ENCODE measurements at regions not wholly inside any gene's neighbourhood (a gene's known extent, or its start where the extent isn't known, plus 50 kb on each side); places are given as distances from the start of the nearest gene placed in this dataset.

- TF ChIP-seq CTCF (IDR thresholded peaks at IDR 0.05) = no peak
- no peak for TF ChIP-seq POLR2A (IDR thresholded peaks at IDR 0.05)
- Histone ChIP-seq H3K36me3 (replicated peaks in 1 of 2; ENCODE audit: insufficient read depth in 1 of 2, low read depth in 2 of 2) (no peaks in the 10 kb centered on the region), H3K27me3 (no peaks in the 10 kb centered on the region), H3K4me1 (no peaks in the 10 kb centered on the region), H3K27ac (no peak overlapping the region), H3K4me3 (no peak overlapping the region), H3K9me3 (peaks cover 0 to 6% (median 0%) of the 10 kb centered on the region in 3 donors)
- DNase-seq (no peak), ATAC-seq (no peak)
- 53 to 56% methylated on average over 3 of the region's 3 CpGs for WGBS, 2 donors
- intact Hi-C loops (cut with DNase I) = no loop called here
Measured at GRCh38 chr13:100875392-100876043, 200.9 kb upstream of the TMTC4 start.

GRCh38 chr13:100872761-100873160, 198.2 kb upstream of the TMTC4 start:
- Histone ChIP-seq H3K27ac (no peak overlapping the region), H3K4me1 (no peaks in the 10 kb centered on the region), H3K4me3 (no peak overlapping the region), H3K9me3 (peaks cover 0 to 6% (median 0%) of the 10 kb centered on the region in 3 donors), H3K27me3 (no peaks in the 10 kb centered on the region), H3K36me3 (replicated peaks in 1 of 2; ENCODE audit: insufficient read depth in 1 of 2, low read depth in 2 of 2) (no peaks in the 10 kb centered on the region)
- DNase-seq = no peak
- ATAC-seq = no peak
- intact Hi-C loops (cut with DNase I) = no loop called here
- 48 to 49% methylated on average over 4 of the region's 4 CpGs for WGBS, 2 donors
- TF ChIP-seq CTCF (IDR thresholded peaks at IDR 0.05) (no peak), POLR2A (IDR thresholded peaks at IDR 0.05) (no peak)

- H3K4me3 ChIP-seq = no peak overlapping the region
- ATAC-seq (no peak), DNase-seq (no peak)
- H3K27ac ChIP-seq = no peak overlapping the region
- H3K27me3 ChIP-seq = no peaks in the 10 kb centered on the region
- TF ChIP-seq POLR2A (IDR thresholded peaks at IDR 0.05) (no peak), CTCF (IDR thresholded peaks at IDR 0.05) (no peak)
- no peaks in the 10 kb centered on the region for H3K36me3 ChIP-seq (replicated peaks in 1 of 2; ENCODE audit: insufficient read depth in 1 of 2, low read depth in 2 of 2)
- H3K9me3 ChIP-seq = no peaks in the 10 kb centered on the region
- 75 to 84% methylated on average over 3 of the region's 3 CpGs for WGBS, 2 donors
- H3K4me1 ChIP-seq = no peaks in the 10 kb centered on the region
- intact Hi-C loops (cut with DNase I) = no loop called here
Measured at GRCh38 chr13:100870898-100871297, 196.3 kb upstream of the TMTC4 start.

GRCh38 chr13:100860866-100861265, 186.3 kb upstream of the TMTC4 start:
- TF ChIP-seq CTCF (IDR thresholded peaks at IDR 0.05) (no peak), POLR2A (IDR thresholded peaks at IDR 0.05) (no peak)
- ATAC-seq (no peak), DNase-seq (no peak)
- Histone ChIP-seq H3K4me3 (no peak overlapping the region), H3K36me3 (replicated peaks in 1 of 2; ENCODE audit: insufficient read depth in 1 of 2, low read depth in 2 of 2) (no peaks in the 10 kb centered on the region), H3K9me3 (no peaks in the 10 kb centered on the region), H3K4me1 (no peaks in the 10 kb centered on the region), H3K27ac (no peak overlapping the region), H3K27me3 (no peaks in the 10 kb centered on the region)
- intact Hi-C loops (cut with DNase I) = no loop called here
- 81 to 86% methylated on average over 4 of the region's 4 CpGs for WGBS, 2 donors

GRCh38 chr13:100859861-100860260, 185.3 kb upstream of the TMTC4 start:
- H3K36me3 ChIP-seq (replicated peaks in 1 of 2; ENCODE audit: insufficient read depth in 1 of 2, low read depth in 2 of 2) = no peaks in the 10 kb centered on the region
- intact Hi-C loops (cut with DNase I) = no loop called here
- no peak overlapping the region for H3K27ac ChIP-seq
- 82 to 89% methylated on average over 5 of the region's 5 CpGs for WGBS, 2 donors
- TF ChIP-seq CTCF (IDR thresholded peaks at IDR 0.05) = no peak
- no peak for TF ChIP-seq POLR2A (IDR thresholded peaks at IDR 0.05)
- ATAC-seq (no peak), DNase-seq (no peak)
- no peaks in the 10 kb centered on the region for H3K27me3 ChIP-seq
- no peaks in the 10 kb centered on the region for H3K9me3 ChIP-seq
- no peak overlapping the region for H3K4me3 ChIP-seq
- no peaks in the 10 kb centered on the region for H3K4me1 ChIP-seq

Measured in body of pancreas (tissue), 4 donors.